ENCODE measurements at regions not wholly inside any gene's neighbourhood (a gene's known extent, or its start where the extent isn't known, plus 50 kb on each side); places are given as distances from the start of the nearest gene placed in this dataset.

- Histone ChIP-seq H3K27me3 (ENCODE audit: control insufficient read depth in 1 of 2, insufficient read depth in 2 of 2, low read length in 2 of 2) (no peaks in the 10 kb centered on the region), H3K27ac (ENCODE audit: low read depth in 1 of 2, low read length in 2 of 2) (no peak overlapping the region), H3K9me3 (ENCODE audit: control insufficient read depth in 1 of 2, insufficient read depth in 1 of 2, low read length in 2 of 2) (peaks cover 0 to 3% of the 10 kb centered on the region in 2 experiments), H3K4me1 (ENCODE audit: insufficient read depth, low read length) (no peaks in the 10 kb centered on the region), H3K4me3 (ENCODE audit: low read length) (no peak overlapping the region), H3K36me3 (ENCODE audit: insufficient read depth, low read length) (no peaks in the 10 kb centered on the region)
- H3K27me3 Mint-ChIP-seq: peaks cover 5% of the 10 kb centered on the region
- DNase-seq (no peak), ATAC-seq (ENCODE audit: poor library complexity) (no peak)
- intact Hi-C loops (cut with DNase I, micrococcal nuclease): no loop called here
- CTCF ChIA-PET: no interaction called here
- H3K4me1 Mint-ChIP-seq (ENCODE audit: low read depth): no peaks in the 10 kb centered on the region
- no peak overlapping the region for H3K4me3 Mint-ChIP-seq
- POLR2A ChIA-PET: no interaction called here
- H3K36me3 Mint-ChIP-seq (ENCODE audit: low read depth): no peaks in the 10 kb centered on the region
- H3K9me3 Mint-ChIP-seq: no peaks in the 10 kb centered on the region
- H3K27ac Mint-ChIP-seq: no peak overlapping the region
- no peak for TF ChIP-seq CTCF (IDR thresholded peaks at IDR 0.05)
Observed at GRCh38 chr4:120327276-120327675, 260.6 kb upstream of the MAD2L1 start.

GRCh38 chr4:120319046-120319767 lies 252.6 kb upstream of the MAD2L1 start:
- TF ChIP-seq CTCF (IDR thresholded peaks at IDR 0.05): no peak
- no peak overlapping the region for H3K27ac Mint-ChIP-seq
- CTCF ChIA-PET: no interaction called here
- Histone ChIP-seq H3K27me3 (ENCODE audit: control insufficient read depth in 1 of 2, insufficient read depth in 2 of 2, low read length in 2 of 2) (no peaks in the 10 kb centered on the region), H3K4me3 (ENCODE audit: low read length) (no peak overlapping the region), H3K4me1 (ENCODE audit: insufficient read depth, low read length) (no peaks in the 10 kb centered on the region), H3K27ac (ENCODE audit: low read depth in 1 of 2, low read length in 2 of 2) (no peak overlapping the region), H3K9me3 (ENCODE audit: control insufficient read depth in 1 of 2, insufficient read depth in 1 of 2, low read length in 2 of 2) (no peaks in the 10 kb centered on the region), H3K36me3 (ENCODE audit: insufficient read depth, low read length) (no peaks in the 10 kb centered on the region)
- ATAC-seq (ENCODE audit: poor library complexity) (no peak), DNase-seq (no peak)
- intact Hi-C loops (cut with DNase I, micrococcal nuclease): no loop called here
- H3K4me1 Mint-ChIP-seq (ENCODE audit: low read depth): no peaks in the 10 kb centered on the region
- H3K4me3 Mint-ChIP-seq: no peak overlapping the region
- H3K9me3 Mint-ChIP-seq: no peaks in the 10 kb centered on the region
- H3K27me3 Mint-ChIP-seq: no peaks in the 10 kb centered on the region
- POLR2A ChIA-PET: no interaction called here
- H3K36me3 Mint-ChIP-seq (ENCODE audit: low read depth): no peaks in the 10 kb centered on the region

DNA sequence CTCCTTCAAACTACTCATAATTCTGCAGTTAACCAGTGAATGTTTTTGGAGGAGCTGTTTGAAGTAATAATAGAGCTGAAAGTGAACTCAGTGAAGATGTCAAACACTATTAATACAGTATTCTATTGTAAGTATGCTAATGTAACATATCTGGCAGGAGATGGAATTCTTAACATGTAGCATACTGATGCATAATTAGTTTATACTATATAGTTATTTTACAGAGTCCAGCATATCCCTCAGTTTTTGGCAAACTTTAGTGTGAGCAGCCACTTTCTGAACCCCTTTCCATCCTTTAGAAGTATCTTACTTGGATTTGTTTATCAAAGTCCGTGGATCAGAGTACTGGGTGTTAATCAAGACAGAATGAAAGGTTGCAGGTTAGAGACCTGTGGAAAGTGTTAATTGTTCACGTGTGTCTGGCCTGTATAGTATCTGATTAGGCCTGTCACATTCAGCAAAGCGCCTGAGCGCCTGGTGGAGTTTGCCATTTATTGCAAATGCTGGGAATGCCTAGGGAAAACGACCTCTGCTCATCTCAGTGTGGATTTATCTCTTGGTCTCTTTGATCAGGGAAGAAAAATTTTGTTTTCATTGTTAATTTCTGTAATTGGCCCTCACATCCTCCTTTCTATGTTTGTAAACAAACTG lies 251.7 kb upstream of the MAD2L1 start:
- no peak overlapping the region for H3K4me3 Mint-ChIP-seq

More for the DNA sequence above, 251.7 kb upstream of the MAD2L1 start:
- Mint-ChIP-seq H3K27ac (no peak overlapping the region), H3K4me1 (ENCODE audit: low read depth) (no peaks in the 10 kb centered on the region), H3K9me3 (peaks cover 2% of the 10 kb centered on the region), H3K36me3 (ENCODE audit: low read depth) (no peaks in the 10 kb centered on the region), H3K27me3 (no peaks in the 10 kb centered on the region)
- no peak for ATAC-seq (ENCODE audit: poor library complexity)
- H3K27ac ChIP-seq (ENCODE audit: low read depth in 1 of 2, low read length in 2 of 2): no peak overlapping the region
- no peaks in the 10 kb centered on the region for H3K9me3 ChIP-seq (ENCODE audit: control insufficient read depth in 1 of 2, insufficient read depth in 1 of 2, low read length in 2 of 2)
- H3K4me1 ChIP-seq (ENCODE audit: insufficient read depth, low read length): no peaks in the 10 kb centered on the region
- POLR2A ChIA-PET: no interaction called here
- CTCF ChIA-PET: no interaction called here
- no peak for TF ChIP-seq CTCF (IDR thresholded peaks at IDR 0.05)
- H3K4me3 ChIP-seq (ENCODE audit: low read length): no peak overlapping the region
- no peak for DNase-seq
- no peaks in the 10 kb centered on the region for H3K27me3 ChIP-seq (ENCODE audit: control insufficient read depth in 1 of 2, insufficient read depth in 2 of 2, low read length in 2 of 2)
- H3K36me3 ChIP-seq (ENCODE audit: insufficient read depth, low read length): no peaks in the 10 kb centered on the region
- intact Hi-C loops (cut with DNase I, micrococcal nuclease): no loop called here
